ENCODE measurements at regions not wholly inside any gene's neighbourhood (a gene's known extent, or its start where the extent isn't known, plus 50 kb on each side); places are given as distances from the start of the nearest gene placed in this dataset.

DNA sequence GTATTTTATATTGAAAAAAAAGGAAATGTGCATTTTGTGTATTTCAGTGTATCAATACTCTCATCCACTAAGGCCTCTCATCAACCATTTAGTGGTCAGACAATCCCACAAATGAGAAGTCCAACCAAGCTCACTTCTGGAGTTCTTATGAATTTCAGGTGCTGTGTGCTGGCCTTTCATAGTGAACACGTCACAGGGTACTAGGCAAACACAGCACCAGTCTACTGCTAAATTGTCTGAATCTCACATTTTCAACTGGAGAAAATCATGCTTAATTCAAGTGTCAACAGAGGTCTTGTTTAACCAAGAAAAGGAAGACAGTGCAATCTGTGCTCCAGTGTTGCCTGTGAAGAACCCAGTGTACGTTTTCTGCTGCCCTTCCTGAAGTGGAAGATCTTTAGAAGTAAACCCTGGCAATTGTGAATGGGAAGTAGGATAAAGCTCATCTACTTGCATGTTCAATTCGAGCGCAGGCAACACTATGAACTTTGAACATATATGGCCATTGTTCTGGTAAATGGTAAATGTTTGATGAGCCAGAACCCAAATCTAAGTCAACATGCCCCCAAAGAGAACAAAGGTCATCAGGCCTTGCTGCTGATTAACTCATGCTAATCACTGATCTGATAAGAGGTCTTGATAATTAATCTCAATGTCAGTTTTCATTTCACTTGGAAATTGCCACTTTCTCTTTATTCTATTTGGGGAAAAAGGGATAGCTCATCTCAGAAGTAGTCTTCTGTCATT lies 439.2 kb upstream of the SOX9 start:
- no peaks in the 10 kb centered on the region for H3K4me1 ChIP-seq (ENCODE audit: control insufficient read depth in 1 of 2, insufficient read depth in 2 of 2, low read length in 2 of 2)
- no peaks in the 10 kb centered on the region for H3K9me3 ChIP-seq (ENCODE audit: control insufficient read depth in 1 of 2, low read length in 2 of 2)
- no peak overlapping the region for H3K4me3 ChIP-seq (ENCODE audit: low read depth in 1 of 2, low read length in 2 of 2)
- no peaks in the 10 kb centered on the region for H3K27me3 ChIP-seq (ENCODE audit: low read depth, low read length)
- no peaks in the 10 kb centered on the region for H3K36me3 ChIP-seq (ENCODE audit: control insufficient read depth in 1 of 2, insufficient read depth in 2 of 2, low read length in 2 of 2)
- H3K27ac ChIP-seq (ENCODE audit: low read length), result no peak overlapping the region

DNA sequence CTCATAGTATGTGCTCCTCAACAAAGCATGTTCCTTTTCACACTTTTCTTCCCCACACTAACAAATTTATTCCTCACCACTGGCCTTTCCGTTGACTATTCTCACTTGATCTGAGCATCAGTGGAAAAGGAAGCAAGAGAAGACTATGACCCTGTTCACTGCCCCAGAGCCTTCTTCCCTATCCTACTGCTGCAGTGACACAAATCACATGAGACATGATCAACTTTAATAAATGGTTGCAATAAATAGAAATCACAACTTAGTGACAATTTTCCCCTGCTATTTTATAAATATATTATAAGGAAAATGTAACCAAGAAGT lies 438.7 kb upstream of the SOX9 start:
- Histone ChIP-seq H3K27me3 (ENCODE audit: low read depth, low read length) (no peaks in the 10 kb centered on the region), H3K27ac (ENCODE audit: low read length) (no peak overlapping the region), H3K4me1 (ENCODE audit: control insufficient read depth in 1 of 2, insufficient read depth in 2 of 2, low read length in 2 of 2) (no peaks in the 10 kb centered on the region), H3K36me3 (ENCODE audit: control insufficient read depth in 1 of 2, insufficient read depth in 2 of 2, low read length in 2 of 2) (no peaks in the 10 kb centered on the region), H3K9me3 (ENCODE audit: control insufficient read depth in 1 of 2, low read length in 2 of 2) (no peaks in the 10 kb centered on the region), H3K4me3 (ENCODE audit: low read depth in 1 of 2, low read length in 2 of 2) (no peak overlapping the region)

DNA sequence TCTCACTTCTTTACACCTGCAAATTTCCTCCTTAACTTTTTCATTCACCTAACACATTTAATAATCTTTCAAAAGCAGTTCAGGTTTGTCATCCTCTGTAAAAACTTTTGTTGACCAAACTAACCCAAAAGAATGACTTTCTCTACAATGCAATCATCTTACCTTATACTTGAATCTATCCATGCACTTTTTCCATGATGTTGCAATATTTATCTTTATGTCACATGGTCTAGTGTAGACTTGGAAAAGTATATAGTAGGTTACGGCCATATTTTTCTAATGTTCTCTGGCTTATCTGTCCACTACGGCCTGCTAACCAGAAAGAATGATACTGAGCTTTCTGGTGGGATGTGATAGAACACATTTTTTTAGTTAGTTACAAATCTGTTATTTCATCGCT lies 431.0 kb upstream of the SOX9 start:
- no peak overlapping the region for H3K4me3 ChIP-seq (ENCODE audit: low read depth in 1 of 2, low read length in 2 of 2)
- no peaks in the 10 kb centered on the region for H3K36me3 ChIP-seq (ENCODE audit: control insufficient read depth in 1 of 2, insufficient read depth in 2 of 2, low read length in 2 of 2)
- H3K9me3 ChIP-seq (ENCODE audit: control insufficient read depth in 1 of 2, low read length in 2 of 2), result no peaks in the 10 kb centered on the region
- H3K4me1 ChIP-seq (ENCODE audit: control insufficient read depth in 1 of 2, insufficient read depth in 2 of 2, low read length in 2 of 2), result no peaks in the 10 kb centered on the region
- no peaks in the 10 kb centered on the region for H3K27me3 ChIP-seq (ENCODE audit: low read depth, low read length)
- H3K27ac ChIP-seq (ENCODE audit: low read length), result no peak overlapping the region

DNA sequence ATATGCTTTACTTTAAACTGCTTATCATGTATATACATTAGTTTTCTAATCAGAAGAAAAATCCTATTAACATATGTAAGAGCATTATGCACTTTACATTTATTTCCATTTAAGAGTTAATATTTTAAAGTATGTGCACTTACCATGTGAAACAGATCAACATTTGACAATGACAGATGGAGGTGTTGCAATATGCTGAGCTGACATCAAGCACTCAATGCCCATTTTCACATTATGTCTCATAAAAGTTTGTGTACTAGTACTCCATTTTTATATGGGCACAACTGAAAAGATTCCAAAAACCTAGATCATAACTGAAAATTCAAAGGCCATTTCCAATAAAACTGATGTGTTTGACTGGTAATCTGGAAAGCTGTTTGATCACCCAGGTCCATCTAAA lies 420.9 kb upstream of the SOX9 start:
- H3K27ac ChIP-seq (ENCODE audit: low read length), result no peak overlapping the region
- H3K4me3 ChIP-seq (ENCODE audit: low read depth in 1 of 2, low read length in 2 of 2), result no peak overlapping the region
- H3K36me3 ChIP-seq (ENCODE audit: control insufficient read depth in 1 of 2, insufficient read depth in 2 of 2, low read length in 2 of 2), result no peaks in the 10 kb centered on the region

DNA sequence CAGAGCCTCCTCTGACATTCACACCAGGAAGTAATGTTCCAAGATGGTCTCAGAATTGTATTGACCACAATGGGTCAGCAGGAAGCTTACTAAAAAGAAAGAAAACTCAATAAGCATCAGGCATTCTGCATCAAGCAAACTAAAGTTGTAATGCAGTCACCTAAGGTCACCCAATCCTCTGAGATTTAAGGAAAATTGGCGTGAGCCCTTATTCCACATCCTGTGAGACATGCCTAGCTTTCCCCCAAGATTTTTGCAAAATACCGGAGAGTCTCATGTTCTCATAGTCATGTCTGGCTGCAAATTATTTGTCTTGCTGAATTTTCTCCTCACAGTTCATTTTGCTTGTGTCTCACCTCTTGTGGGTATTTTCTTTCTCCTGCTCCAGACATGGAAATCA lies 417.1 kb upstream of the SOX9 start:
- Histone ChIP-seq H3K4me3 (ENCODE audit: low read depth in 1 of 2, low read length in 2 of 2) (no peak overlapping the region), H3K27me3 (ENCODE audit: low read depth, low read length) (no peaks in the 10 kb centered on the region), H3K9me3 (ENCODE audit: control insufficient read depth in 1 of 2, low read length in 2 of 2) (no peaks in the 10 kb centered on the region)

More for the DNA sequence above, 420.9 kb upstream of the SOX9 start:
- no peaks in the 10 kb centered on the region for H3K27me3 ChIP-seq (ENCODE audit: low read depth, low read length)
- no peaks in the 10 kb centered on the region for H3K9me3 ChIP-seq (ENCODE audit: control insufficient read depth in 1 of 2, low read length in 2 of 2)
- H3K4me1 ChIP-seq (ENCODE audit: control insufficient read depth in 1 of 2, insufficient read depth in 2 of 2, low read length in 2 of 2), result no peaks in the 10 kb centered on the region

DNA sequence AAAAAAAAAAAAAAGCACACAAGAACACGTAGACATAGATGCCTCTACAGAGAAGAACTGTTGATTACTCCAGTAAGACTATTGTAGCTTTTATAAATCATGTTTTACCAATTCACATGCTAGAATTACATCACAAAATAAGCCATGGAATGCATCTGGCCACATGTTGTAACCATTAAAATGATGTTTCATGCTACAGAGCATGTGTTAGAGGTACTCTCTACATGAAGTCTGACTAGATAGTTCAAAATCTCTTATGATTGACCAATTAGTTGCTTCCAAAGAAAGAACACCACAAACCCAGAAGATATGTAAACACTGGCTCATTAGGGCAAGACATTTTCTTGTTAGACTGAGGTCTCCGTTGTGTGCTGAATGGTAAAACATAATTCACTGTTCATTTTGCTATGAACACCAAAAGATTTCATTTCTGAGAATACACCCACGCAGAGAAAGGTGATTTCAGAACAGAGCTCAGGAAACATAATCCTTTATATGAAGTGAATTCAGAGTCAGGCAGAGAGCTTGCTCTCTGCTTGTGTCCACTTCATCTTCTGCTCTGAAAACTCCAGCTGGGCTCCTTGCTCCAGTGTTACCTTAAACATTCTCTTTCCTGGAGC lies 411.4 kb upstream of the SOX9 start:
- Histone ChIP-seq H3K9me3 (ENCODE audit: control insufficient read depth in 1 of 2, low read length in 2 of 2) (no peaks in the 10 kb centered on the region), H3K27me3 (ENCODE audit: low read depth, low read length) (no peaks in the 10 kb centered on the region), H3K4me1 (ENCODE audit: control insufficient read depth in 1 of 2, insufficient read depth in 2 of 2, low read length in 2 of 2) (no peaks in the 10 kb centered on the region), H3K4me3 (ENCODE audit: low read depth in 1 of 2, low read length in 2 of 2) (no peak overlapping the region), H3K36me3 (ENCODE audit: control insufficient read depth in 1 of 2, insufficient read depth in 2 of 2, low read length in 2 of 2) (no peaks in the 10 kb centered on the region), H3K27ac (ENCODE audit: low read length) (no peak overlapping the region)

More for the DNA sequence above, 417.1 kb upstream of the SOX9 start:
- no peaks in the 10 kb centered on the region for H3K4me1 ChIP-seq (ENCODE audit: control insufficient read depth in 1 of 2, insufficient read depth in 2 of 2, low read length in 2 of 2)
- no peak overlapping the region for H3K27ac ChIP-seq (ENCODE audit: low read length)
- no peaks in the 10 kb centered on the region for H3K36me3 ChIP-seq (ENCODE audit: control insufficient read depth in 1 of 2, insufficient read depth in 2 of 2, low read length in 2 of 2)

DNA sequence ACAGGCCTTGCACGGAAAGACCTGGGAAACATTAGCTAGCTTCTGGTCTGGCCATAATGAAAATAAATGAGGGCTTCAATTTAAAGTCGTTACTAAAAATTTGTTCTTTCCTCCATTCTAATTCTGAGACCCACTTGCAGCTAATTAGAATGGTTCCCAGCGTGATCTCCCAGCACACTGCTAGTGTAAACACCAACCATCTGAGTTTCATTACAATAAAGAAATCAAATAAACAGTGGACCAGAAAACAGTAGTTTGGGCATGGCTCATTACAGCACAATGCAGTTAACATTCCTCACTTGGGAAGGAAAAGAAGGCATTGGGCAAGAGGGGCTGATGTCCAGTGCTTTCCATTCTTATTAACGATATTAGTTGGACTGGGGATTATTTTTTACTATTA lies 410.9 kb upstream of the SOX9 start:
- H3K4me1 ChIP-seq (ENCODE audit: control insufficient read depth in 1 of 2, insufficient read depth in 2 of 2, low read length in 2 of 2), result no peaks in the 10 kb centered on the region
- no peak overlapping the region for H3K4me3 ChIP-seq (ENCODE audit: low read depth in 1 of 2, low read length in 2 of 2)
- no peaks in the 10 kb centered on the region for H3K9me3 ChIP-seq (ENCODE audit: control insufficient read depth in 1 of 2, low read length in 2 of 2)
- H3K27ac ChIP-seq (ENCODE audit: low read length), result no peak overlapping the region
- no peaks in the 10 kb centered on the region for H3K27me3 ChIP-seq (ENCODE audit: low read depth, low read length)
- no peaks in the 10 kb centered on the region for H3K36me3 ChIP-seq (ENCODE audit: control insufficient read depth in 1 of 2, insufficient read depth in 2 of 2, low read length in 2 of 2)

DNA sequence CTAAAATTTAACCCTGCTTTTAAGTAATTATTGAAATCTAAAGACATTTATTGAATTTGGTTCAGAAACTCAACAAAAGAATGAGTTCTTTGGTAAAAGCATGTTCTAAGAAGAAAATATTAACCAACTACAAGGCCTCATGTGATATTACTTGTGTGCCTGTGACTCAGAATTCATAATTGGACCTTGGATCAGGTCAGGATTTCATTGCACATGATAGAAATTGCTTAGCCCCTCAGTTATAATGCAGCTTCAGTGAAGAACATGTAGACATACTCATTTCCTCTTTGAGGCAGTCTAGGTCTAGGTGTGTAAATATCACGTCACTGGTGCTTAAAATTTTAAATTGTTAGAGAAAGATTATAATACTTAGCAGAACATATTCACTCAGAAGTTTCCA lies 410.0 kb upstream of the SOX9 start:
- no peaks in the 10 kb centered on the region for H3K4me1 ChIP-seq (ENCODE audit: control insufficient read depth in 1 of 2, insufficient read depth in 2 of 2, low read length in 2 of 2)
- no peaks in the 10 kb centered on the region for H3K27me3 ChIP-seq (ENCODE audit: low read depth, low read length)
- no peak overlapping the region for H3K27ac ChIP-seq (ENCODE audit: low read length)
- no peak overlapping the region for H3K4me3 ChIP-seq (ENCODE audit: low read depth in 1 of 2, low read length in 2 of 2)
- no peaks in the 10 kb centered on the region for H3K36me3 ChIP-seq (ENCODE audit: control insufficient read depth in 1 of 2, insufficient read depth in 2 of 2, low read length in 2 of 2)
- H3K9me3 ChIP-seq (ENCODE audit: control insufficient read depth in 1 of 2, low read length in 2 of 2), result no peaks in the 10 kb centered on the region

DNA sequence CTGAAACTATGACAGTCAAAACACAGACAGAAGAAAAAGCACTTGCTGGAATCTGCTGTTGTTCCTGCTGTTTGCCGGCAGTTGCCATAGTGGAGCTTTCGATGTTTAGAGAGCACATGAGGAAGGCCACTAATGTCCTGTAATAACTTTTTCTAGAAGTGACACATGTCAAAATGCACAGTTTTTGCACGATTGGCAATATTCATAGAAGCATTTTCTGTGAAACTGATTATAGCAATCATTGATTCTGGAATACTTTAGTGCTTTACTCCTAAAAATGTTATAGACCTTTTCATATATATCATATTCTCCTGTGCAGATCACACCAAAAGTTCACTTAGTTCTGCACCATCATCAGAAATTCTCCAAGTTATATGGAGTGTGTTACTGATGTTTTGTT lies 407.0 kb upstream of the SOX9 start:
- no peaks in the 10 kb centered on the region for H3K27me3 ChIP-seq (ENCODE audit: low read depth, low read length)
- no peak overlapping the region for H3K27ac ChIP-seq (ENCODE audit: low read length)
- H3K9me3 ChIP-seq (ENCODE audit: control insufficient read depth in 1 of 2, low read length in 2 of 2), result peaks cover 0 to 12% of the 10 kb centered on the region in 2 donors
- no peaks in the 10 kb centered on the region for H3K4me1 ChIP-seq (ENCODE audit: control insufficient read depth in 1 of 2, insufficient read depth in 2 of 2, low read length in 2 of 2)
- H3K4me3 ChIP-seq (ENCODE audit: low read depth in 1 of 2, low read length in 2 of 2), result no peak overlapping the region
- no peaks in the 10 kb centered on the region for H3K36me3 ChIP-seq (ENCODE audit: control insufficient read depth in 1 of 2, insufficient read depth in 2 of 2, low read length in 2 of 2)

DNA sequence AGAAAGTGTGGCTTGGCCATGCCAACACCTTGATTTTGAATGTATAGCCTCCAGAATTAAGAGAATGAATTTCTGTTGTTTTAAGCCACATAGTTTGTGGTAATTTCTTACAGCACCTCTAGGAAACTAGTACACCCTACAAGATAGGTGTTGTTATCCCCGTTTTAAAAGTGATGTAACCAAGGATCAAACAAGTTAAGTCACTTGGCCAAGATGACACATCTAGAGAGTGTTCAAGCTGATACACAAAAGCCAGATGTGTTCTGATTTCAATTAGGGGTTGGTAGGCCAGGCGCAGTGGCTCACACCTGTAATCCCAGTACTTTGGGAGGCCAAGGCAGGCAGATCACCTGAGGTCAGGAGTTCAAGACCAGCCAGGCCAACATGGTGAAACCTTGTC lies 396.5 kb upstream of the SOX9 start:
- Histone ChIP-seq H3K4me1 (ENCODE audit: control insufficient read depth in 1 of 2, insufficient read depth in 2 of 2, low read length in 2 of 2) (peaks cover 0 to 4% of the 10 kb centered on the region in 2 donors), H3K27ac (ENCODE audit: low read length) (no peak overlapping the region), H3K36me3 (ENCODE audit: control insufficient read depth in 1 of 2, insufficient read depth in 2 of 2, low read length in 2 of 2) (no peaks in the 10 kb centered on the region), H3K27me3 (ENCODE audit: low read depth, low read length) (no peaks in the 10 kb centered on the region), H3K9me3 (ENCODE audit: control insufficient read depth in 1 of 2, low read length in 2 of 2) (no peaks in the 10 kb centered on the region), H3K4me3 (ENCODE audit: low read depth in 1 of 2, low read length in 2 of 2) (no peak overlapping the region)

DNA sequence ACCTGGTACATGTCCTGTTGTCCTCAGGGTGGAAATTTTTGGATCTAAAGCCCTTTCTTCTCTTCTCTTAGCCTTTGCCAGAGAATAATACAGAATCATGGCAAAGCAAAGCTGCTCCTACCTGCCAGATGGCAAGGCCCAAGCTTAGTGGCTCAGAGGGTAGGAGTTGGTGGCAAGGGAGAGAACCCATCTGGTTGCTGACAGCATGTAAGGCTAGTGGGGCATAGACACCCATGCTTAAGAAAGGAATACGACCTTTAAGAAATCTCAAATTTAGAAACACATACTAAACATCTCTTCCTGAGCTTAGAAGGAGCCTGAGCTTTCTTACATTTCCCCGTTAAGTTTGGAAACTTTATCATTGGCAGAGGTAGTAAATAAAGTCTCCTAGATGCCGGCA lies 395.0 kb upstream of the SOX9 start:
- H3K27me3 ChIP-seq (ENCODE audit: low read depth, low read length), result no peaks in the 10 kb centered on the region
- H3K36me3 ChIP-seq (ENCODE audit: control insufficient read depth in 1 of 2, insufficient read depth in 2 of 2, low read length in 2 of 2), result no peaks in the 10 kb centered on the region
- H3K4me1 ChIP-seq (ENCODE audit: control insufficient read depth in 1 of 2, insufficient read depth in 2 of 2, low read length in 2 of 2), result peaks cover 0 to 4% of the 10 kb centered on the region in 2 donors
- H3K4me3 ChIP-seq (ENCODE audit: low read depth in 1 of 2, low read length in 2 of 2), result no peak overlapping the region
- H3K9me3 ChIP-seq (ENCODE audit: control insufficient read depth in 1 of 2, low read length in 2 of 2), result no peaks in the 10 kb centered on the region
- H3K27ac ChIP-seq (ENCODE audit: low read length), result no peak overlapping the region

DNA sequence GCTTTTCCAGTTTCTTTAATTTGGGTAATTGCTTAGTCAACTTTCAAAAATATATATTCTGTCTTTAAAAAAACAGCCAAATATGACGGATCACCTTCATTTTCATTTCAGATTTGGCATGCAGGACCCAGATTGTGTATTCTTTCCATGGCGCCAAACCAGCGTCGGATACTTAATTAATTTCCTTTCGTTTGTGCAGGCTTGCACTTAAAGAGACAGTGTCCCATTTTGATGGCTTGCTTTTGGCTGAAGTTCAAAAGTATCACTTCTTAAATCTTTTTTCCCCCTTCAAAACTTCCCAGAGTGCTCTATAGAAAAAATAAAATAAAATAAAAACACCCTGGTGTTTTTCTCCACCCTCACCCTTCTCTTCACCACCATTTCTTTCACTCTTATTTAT lies 394.5 kb upstream of the SOX9 start:
- no peak overlapping the region for H3K27ac ChIP-seq (ENCODE audit: low read length)
- H3K27me3 ChIP-seq (ENCODE audit: low read depth, low read length), result no peaks in the 10 kb centered on the region
- peaks cover 0 to 4% of the 10 kb centered on the region in 2 donors for H3K4me1 ChIP-seq (ENCODE audit: control insufficient read depth in 1 of 2, insufficient read depth in 2 of 2, low read length in 2 of 2)
- no peak overlapping the region for H3K4me3 ChIP-seq (ENCODE audit: low read depth in 1 of 2, low read length in 2 of 2)
- no peaks in the 10 kb centered on the region for H3K36me3 ChIP-seq (ENCODE audit: control insufficient read depth in 1 of 2, insufficient read depth in 2 of 2, low read length in 2 of 2)
- H3K9me3 ChIP-seq (ENCODE audit: control insufficient read depth in 1 of 2, low read length in 2 of 2), result no peaks in the 10 kb centered on the region
